ENCODE measurements at regions not wholly inside any gene's neighbourhood (a gene's known extent, or its start where the extent isn't known, plus 50 kb on each side); places are given as distances from the start of the nearest gene placed in this dataset.

DNA sequence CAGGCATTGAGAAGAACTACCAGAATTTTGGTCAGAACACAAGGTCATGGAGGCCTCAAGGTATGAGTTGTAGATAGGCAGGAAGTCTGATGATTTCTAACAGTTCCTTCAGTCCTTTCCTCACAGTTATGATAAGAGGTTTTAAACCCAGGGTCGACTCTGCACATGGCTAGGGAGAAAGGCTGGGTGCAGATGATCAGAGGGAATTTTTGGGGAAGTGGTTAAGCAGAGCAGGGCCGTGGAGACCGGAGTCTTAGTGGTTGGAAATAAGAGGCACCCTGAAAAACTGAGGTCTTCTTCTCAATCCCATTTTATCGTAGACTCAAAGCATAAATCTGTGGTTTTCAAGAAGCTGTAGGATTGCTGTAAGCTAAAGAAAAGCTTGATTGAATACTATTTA lies 118.5 kb upstream of the ANK2 start:
- TF ChIP-seq POLR2A (IDR thresholded peaks at IDR 0.05; ENCODE audit: low read length): no peak
- no peak for TF ChIP-seq GATA1 (IDR thresholded peaks at IDR 0.05; ENCODE audit: low read depth, low read length)
